ENCODE measurements at regions not wholly inside any gene's neighbourhood (a gene's known extent, or its start where the extent isn't known, plus 50 kb on each side); places are given as distances from the start of the nearest gene placed in this dataset.
"Not testable (repeated sequence)": the region's sequence is repeated elsewhere in the genome, so short reads cannot be mapped to it uniquely, and the experiment has no call there.

GRCh38 chr3:159453036-159453435 lies 535.6 kb upstream of the IL12A start:
- DNase-seq (ENCODE audit: low spot score), result no peak
- intact Hi-C loops (cut with DNase I), result no loop called here

GRCh38 chr3:159453945-159454344 lies 534.7 kb upstream of the IL12A start:
- DNase-seq (ENCODE audit: low spot score), result no peak
- intact Hi-C loops (cut with DNase I), result no loop called here

GRCh38 chr3:159455741-159456181 lies 532.9 kb upstream of the IL12A start:
- DNase-seq (ENCODE audit: low spot score), result no peak
- intact Hi-C loops (cut with DNase I), result no loop called here

- DNase-seq (ENCODE audit: low spot score), result no peak
- intact Hi-C loops (cut with DNase I), result no loop called here
Observed at GRCh38 chr3:159458010-159458409, 530.6 kb upstream of the IL12A start.

- no peak for DNase-seq (ENCODE audit: low spot score)
- intact Hi-C loops (cut with DNase I), result no loop called here
Observed at GRCh38 chr3:159458982-159459381, 529.7 kb upstream of the IL12A start.

- DNase-seq (ENCODE audit: low spot score), result no peak
- intact Hi-C loops (cut with DNase I), result no loop called here
Observed at GRCh38 chr3:159472611-159473010, 516.0 kb upstream of the IL12A start.

GRCh38 chr3:159473206-159473605 lies 515.4 kb upstream of the IL12A start:
- DNase-seq (ENCODE audit: low spot score), result no peak
- intact Hi-C loops (cut with DNase I), result no loop called here

- intact Hi-C loops (cut with DNase I), result no loop called here
- no peak for DNase-seq (ENCODE audit: low spot score)
Observed at GRCh38 chr3:159480046-159480445, 508.6 kb upstream of the IL12A start.

- intact Hi-C loops (cut with DNase I), result no loop called here
- no peak for DNase-seq (ENCODE audit: low spot score)
Observed at GRCh38 chr3:159482241-159482993, 506.2 kb upstream of the IL12A start.

GRCh38 chr3:159482994-159483367 lies 505.7 kb upstream of the IL12A start:
- intact Hi-C loops (cut with DNase I), result no loop called here
- DNase-seq (ENCODE audit: low spot score), result no peak

GRCh38 chr3:159486580-159486979 lies 502.1 kb upstream of the IL12A start:
- intact Hi-C loops (cut with DNase I), result no loop called here
- no peak for DNase-seq (ENCODE audit: low spot score)

GRCh38 chr3:159487304-159487703 lies 501.3 kb upstream of the IL12A start:
- DNase-seq (ENCODE audit: low spot score), result no peak
- intact Hi-C loops (cut with DNase I), result no loop called here

- intact Hi-C loops (cut with DNase I), result no loop called here
- DNase-seq (ENCODE audit: low spot score), result no peak
Observed at GRCh38 chr3:159488602-159489001, 500.0 kb upstream of the IL12A start.

- no peak for DNase-seq (ENCODE audit: low spot score)
- intact Hi-C loops (cut with DNase I), result no loop called here
Observed at GRCh38 chr3:159497361-159497760, 491.3 kb upstream of the IL12A start.

GRCh38 chr3:159499031-159499793 lies 489.4 kb upstream of the IL12A start:
- no peak for DNase-seq (ENCODE audit: low spot score)
- intact Hi-C loops (cut with DNase I), result no loop called here

GRCh38 chr3:159501029-159501428 lies 487.6 kb upstream of the IL12A start:
- intact Hi-C loops (cut with DNase I), result no loop called here
- DNase-seq (ENCODE audit: low spot score), result no peak

- intact Hi-C loops (cut with DNase I), result no loop called here
- no peak for DNase-seq (ENCODE audit: low spot score)
Observed at GRCh38 chr3:159502986-159503385, 485.6 kb upstream of the IL12A start.

GRCh38 chr3:159510988-159511387 lies 477.6 kb upstream of the IL12A start:
- intact Hi-C loops (cut with DNase I); DNase-seq (ENCODE audit: low spot score): not testable (repeated sequence)

GRCh38 chr3:159513444-159513843 lies 475.2 kb upstream of the IL12A start:
- DNase-seq (ENCODE audit: low spot score), result no peak
- intact Hi-C loops (cut with DNase I), result no loop called here

GRCh38 chr3:159513867-159514380 lies 474.7 kb upstream of the IL12A start:
- DNase-seq (ENCODE audit: low spot score), result no peak
- intact Hi-C loops (cut with DNase I), result no loop called here

GRCh38 chr3:159517105-159517504 lies 471.5 kb upstream of the IL12A start:
- no peak for DNase-seq (ENCODE audit: low spot score)
- intact Hi-C loops (cut with DNase I), result no loop called here
